Thyroid gland (tissue), 4 donors: ENCODE measurements at regions not wholly inside any gene's neighbourhood (a gene's known extent, or its start where the extent isn't known, plus 50 kb on each side); places are given as distances from the start of the nearest gene placed in this dataset.

ENCODE experiments used
- CTCF ChIP-seq, 6 experiments: fragments of 200-600 bp in 3 of 6; fragments of 450-650 bp in 3 of 6; sonication (generic) in 3 of 6; IDR thresholded peaks; one replicate each; pipeline ENCODE4 v1.5.1; 2016 to 2019; ENCODE audit warnings: antibody characterized with exemption in 6 of 6, mild to moderate bottlenecking in 2 of 6, inconsistent platforms in 1 of 6, moderate library complexity in 1 of 6
- POLR2A ChIP-seq, 2 donors: fragments of 450-650 bp; IDR thresholded peaks; one replicate each; pipeline ENCODE4 v1.6.1; 2017; ENCODE audit warnings: antibody characterized with exemption in 2 of 2, mild to moderate bottlenecking in 2 of 2, moderate library complexity in 1 of 2

- TF ChIP-seq CTCF (IDR thresholded peaks at IDR 0.05) (no peak), POLR2A (IDR thresholded peaks at IDR 0.05) (no peak)
Observed at GRCh38 chr10:36738738-36739431, 386.5 kb upstream of the ANKRD30A start.
